Ramos (cell line): ENCODE measurements at regions not wholly inside any gene's neighbourhood (a gene's known extent, or its start where the extent isn't known, plus 50 kb on each side); places are given as distances from the start of the nearest gene placed in this dataset.
"Not testable (repeated sequence)": the region's sequence is repeated elsewhere in the genome, so short reads cannot be mapped to it uniquely, and the experiment has no call there.

Source experiments
- in situ Hi-C: fragments of 300-500 bp; cut with MboI; formaldehyde crosslinking; loops from one replicate; pipeline ENCODE4 v1.14.3; 2022; ENCODE audit warnings: low sequenced_read_pairs; ENCODE audit not compliant: unreplicated experiment

GRCh38 chr5:128777052-128777451 lies 188.2 kb upstream of the SLC27A6 start:
- in situ Hi-C loops = no loop called here

DNA sequence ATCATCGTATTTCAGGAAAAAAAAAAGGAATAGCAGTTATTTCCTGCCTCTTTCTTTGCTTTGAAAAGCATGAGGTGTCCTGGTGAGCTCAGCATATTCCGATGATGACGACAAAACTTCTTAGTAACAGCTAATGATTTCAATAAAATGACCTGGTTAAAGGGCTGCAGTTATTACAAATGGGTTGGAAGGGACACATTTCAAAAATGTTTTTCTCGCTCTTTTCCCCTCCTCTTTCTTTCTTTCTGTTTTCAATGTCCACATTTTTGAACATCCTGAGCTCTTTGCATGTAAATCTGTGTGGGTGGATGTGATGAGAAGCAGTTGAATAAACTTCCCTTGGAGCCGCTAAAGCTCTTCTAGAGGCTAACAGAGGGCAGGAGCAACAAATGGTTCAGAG lies 186.8 kb upstream of the SLC27A6 start:
- in situ Hi-C loops = no loop called here

GRCh38 chr5:128782446-128782845 lies 182.8 kb upstream of the SLC27A6 start:
- in situ Hi-C loops = no loop called here

DNA sequence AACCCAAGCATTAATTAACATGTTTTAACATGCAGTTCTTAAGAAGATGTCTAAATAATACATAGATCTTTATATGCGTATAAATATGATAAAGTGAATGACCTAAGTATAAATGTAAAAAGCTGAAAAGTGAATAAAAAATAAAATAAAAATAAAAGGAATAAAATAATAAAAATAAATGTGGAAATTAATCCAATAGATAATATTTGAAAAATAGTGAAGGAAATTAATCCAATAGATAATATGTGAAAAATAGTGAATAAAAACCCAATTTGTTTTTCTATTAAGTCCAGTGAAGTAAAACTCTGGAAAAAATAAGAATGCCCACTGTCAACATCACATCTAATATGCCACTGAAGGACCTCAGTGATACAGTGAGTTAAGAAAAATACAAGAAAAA lies 180.6 kb upstream of the SLC27A6 start:
- in situ Hi-C loops = no loop called here

- in situ Hi-C loops = no loop called here
These were observed 174.0 kb upstream of the SLC27A6 start for GRCh38 chr5:128791312-128791711.

- in situ Hi-C loops = no loop called here
These were observed 168.8 kb upstream of the SLC27A6 start for GRCh38 chr5:128796506-128796905.

GRCh38 chr5:128798871-128799270 lies 166.4 kb upstream of the SLC27A6 start:
- in situ Hi-C loops = no loop called here

DNA sequence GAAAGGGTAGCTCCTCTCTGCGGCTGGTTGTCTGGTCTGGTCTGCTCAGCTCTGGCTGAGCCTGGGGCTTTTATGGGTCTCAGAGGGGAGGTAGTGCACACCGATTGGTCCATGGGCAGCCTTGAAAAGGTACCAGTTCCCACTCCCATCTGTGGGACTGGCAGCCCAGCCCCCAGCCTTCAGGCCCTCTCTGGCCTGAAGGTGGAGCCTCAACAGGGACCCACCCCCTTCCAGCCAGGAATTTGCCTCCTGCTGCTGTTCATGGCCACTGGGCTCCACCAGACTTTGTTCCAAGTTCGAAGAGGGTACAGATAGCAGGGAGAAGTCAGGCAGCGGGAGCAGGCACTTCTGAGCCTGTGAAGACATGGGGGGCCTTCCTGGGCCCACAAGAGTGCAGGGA lies 165.3 kb upstream of the SLC27A6 start:
- in situ Hi-C loops = no loop called here

- in situ Hi-C loops = no loop called here
These were observed 164.9 kb upstream of the SLC27A6 start for GRCh38 chr5:128800377-128800776.

GRCh38 chr5:128813317-128814070 lies 151.8 kb upstream of the SLC27A6 start:
- in situ Hi-C loops = no loop called here

- in situ Hi-C loops = no loop called here
These were observed 150.1 kb upstream of the SLC27A6 start for GRCh38 chr5:128815201-128815600.

- in situ Hi-C loops = no loop called here
These were observed 139.5 kb upstream of the SLC27A6 start for GRCh38 chr5:128825826-128826225.

DNA sequence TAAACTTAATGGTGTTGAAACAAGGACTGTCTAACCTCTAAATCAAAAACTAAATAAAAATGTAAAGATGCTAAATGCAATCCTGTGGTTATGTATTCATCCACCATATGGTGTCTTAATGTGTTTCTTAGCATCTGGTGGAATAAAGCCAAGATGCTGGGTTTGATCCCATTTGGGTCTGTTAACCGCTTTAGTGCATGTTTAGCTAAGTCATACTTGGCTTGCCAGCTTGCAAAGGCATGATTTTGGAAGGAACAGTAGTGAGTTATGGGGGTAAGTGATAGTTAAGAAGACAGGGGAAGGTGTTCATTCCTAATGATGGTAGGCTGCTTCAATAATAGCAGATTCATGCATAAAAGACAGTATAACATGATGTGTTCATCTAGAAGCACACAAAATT lies 139.0 kb upstream of the SLC27A6 start:
- in situ Hi-C loops = no loop called here

GRCh38 chr5:128836571-128836970 lies 128.7 kb upstream of the SLC27A6 start:
- in situ Hi-C loops = no loop called here

DNA sequence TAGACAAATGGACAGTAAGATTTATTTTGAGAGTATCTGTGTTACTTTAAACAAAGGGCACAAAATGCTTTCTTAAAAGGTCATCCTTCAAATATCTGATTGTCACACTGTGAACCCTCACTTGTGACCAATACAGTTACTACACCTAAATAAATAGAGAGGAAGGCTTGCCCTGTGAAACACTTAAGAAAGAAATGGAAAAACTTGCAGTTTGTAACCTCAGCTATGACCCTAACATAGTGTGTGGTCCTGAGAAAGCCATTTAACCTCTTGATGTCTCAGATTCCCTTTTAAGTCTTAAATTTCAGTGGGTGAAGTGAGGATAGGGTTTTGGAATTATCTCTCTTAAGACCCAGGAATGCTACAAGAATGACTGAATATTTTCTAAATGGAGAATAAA lies 126.7 kb upstream of the SLC27A6 start:
- in situ Hi-C loops = no loop called here

DNA sequence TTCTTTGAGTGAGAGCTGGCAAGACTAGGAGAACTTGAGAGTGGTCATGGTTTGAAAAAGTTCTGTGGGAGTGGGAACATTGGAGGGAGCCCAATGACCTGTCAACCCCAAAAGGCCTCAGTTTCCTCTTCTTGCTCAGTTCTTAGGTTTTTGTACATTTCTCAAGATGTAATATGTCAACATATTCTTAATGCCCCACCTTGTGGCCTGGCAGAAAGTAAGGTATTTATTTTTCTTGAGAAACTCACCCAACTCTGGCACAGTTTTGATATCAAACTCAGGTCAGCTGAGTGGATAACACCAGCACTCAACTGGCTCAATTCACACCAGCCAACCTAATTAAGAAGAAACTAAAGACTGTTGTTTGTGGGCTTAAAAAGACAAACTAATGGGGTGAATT lies 123.0 kb upstream of the SLC27A6 start:
- in situ Hi-C loops = no loop called here

GRCh38 chr5:128844354-128844923 lies 120.8 kb upstream of the SLC27A6 start:
- in situ Hi-C loops = no loop called here

GRCh38 chr5:128850049-128850448 lies 115.2 kb upstream of the SLC27A6 start:
- in situ Hi-C loops = no loop called here

GRCh38 chr5:128854931-128855330 lies 110.4 kb upstream of the SLC27A6 start:
- in situ Hi-C loops = no loop called here

DNA sequence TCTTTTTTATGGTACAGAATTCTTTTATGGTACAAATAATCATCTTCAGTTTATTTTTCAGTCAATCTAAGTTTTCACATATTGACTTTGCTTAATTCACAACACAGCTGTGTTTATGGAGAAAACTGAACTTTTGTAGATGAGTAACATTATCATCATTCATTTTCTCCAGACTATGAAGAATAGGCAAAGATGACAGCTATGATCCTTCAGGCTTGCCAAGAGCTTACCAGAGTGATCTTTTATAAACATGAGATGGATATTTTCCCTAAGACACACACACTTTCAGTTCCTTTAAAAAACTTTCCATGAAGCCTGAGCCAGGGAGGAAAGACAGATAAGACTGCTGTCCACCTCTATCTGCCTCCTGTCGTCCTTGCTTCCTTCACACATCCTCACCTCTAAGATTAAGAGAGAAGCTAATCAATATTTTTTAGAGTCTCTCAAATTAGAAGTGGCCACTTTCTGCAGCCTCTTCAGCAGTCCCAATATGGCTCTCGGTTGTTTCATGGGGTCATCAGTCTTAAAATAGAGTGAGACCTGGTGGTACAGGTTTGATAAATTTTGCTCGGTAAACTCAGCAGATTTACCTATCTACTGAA lies 108.1 kb upstream of the SLC27A6 start:
- in situ Hi-C loops = no loop called here

GRCh38 chr5:128858995-128859394 lies 106.3 kb upstream of the SLC27A6 start:
- in situ Hi-C loops = no loop called here

- in situ Hi-C loops = not testable (repeated sequence)
These were observed 104.1 kb upstream of the SLC27A6 start for GRCh38 chr5:128861155-128861554.
